Fibroblast of skin of left biceps (primary cell): ENCODE measurements at regions not wholly inside any gene's neighbourhood (a gene's known extent, or its start where the extent isn't known, plus 50 kb on each side); places are given as distances from the start of the nearest gene placed in this dataset.
"Not testable (repeated sequence)": the region's sequence is repeated elsewhere in the genome, so short reads cannot be mapped to it uniquely, and the experiment has no call there.

ENCODE experiments used
- DNase-seq, 2 experiments: peaks; one replicate each; pipeline ENCODE4 v3.0.0-alpha.2; 2013; ENCODE audit warnings: low read depth in 2 of 2

DNA sequence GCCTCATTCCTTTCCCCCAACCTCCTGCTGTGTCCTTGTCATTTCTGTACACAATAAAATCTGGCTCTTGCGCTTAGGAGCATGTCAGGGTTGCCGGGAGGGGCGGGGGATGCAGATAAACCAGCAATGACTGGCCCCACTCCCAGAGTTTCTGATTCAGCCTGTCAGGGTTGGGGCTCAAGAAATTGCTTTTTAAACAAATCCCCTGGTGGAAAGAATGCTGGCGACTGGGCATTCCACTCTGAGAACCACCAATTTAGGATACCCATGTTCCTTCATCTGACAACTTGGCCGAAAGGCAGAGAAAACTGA is 376.4 kb downstream of the TCERG1L start:
- DNase-seq = no peak

DNA sequence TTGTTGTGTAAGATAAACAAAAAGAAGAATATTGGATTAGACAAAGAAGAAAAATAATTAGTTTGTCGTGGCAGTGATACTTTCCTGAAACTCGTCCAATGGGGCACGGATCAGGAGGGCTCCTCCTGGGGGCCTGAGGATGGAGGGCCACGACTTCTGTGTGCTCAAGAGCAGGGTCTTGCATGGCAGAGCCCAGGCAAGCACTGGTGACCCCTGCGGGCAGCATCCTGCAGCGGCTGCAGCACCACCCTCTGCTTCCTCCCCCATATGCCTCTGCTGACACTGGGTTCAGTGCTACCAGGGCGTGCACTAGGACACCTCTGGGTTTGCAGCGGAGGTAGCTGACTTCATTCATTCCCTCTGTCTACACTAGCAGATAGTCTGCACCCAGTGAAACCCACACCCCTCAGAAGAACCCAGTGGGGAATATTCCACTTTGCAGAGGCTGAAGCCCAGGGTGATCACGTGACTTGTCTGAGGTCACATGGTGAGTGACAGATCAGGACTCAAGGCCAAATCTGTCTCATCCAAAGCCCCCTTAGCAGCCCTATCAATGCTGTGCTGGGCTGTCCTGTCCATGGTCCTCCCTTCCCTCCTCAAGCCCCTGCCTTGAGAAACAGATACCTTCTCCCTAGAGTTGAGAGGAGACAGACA is 375.5 kb downstream of the TCERG1L start:
- DNase-seq = no peak

DNA sequence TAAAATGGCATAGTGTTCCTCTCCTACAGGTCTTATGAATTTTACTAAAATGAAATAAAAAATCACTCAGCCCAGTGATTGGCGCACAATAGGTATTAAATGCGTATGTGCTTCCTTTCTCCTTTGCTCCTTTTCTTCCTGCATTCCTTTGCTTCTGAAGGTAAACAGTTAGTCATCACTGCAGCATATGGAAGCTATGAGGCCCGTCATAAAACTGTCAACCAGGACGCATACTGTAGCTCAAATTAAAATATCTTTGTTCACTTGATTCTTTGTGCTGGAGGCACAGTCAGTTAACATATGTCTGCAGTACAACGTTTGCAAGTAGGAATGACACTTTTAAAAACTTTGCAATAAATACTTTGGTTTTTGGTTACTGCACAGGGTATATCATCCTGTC is 374.7 kb downstream of the TCERG1L start:
- DNase-seq = no peak

DNA sequence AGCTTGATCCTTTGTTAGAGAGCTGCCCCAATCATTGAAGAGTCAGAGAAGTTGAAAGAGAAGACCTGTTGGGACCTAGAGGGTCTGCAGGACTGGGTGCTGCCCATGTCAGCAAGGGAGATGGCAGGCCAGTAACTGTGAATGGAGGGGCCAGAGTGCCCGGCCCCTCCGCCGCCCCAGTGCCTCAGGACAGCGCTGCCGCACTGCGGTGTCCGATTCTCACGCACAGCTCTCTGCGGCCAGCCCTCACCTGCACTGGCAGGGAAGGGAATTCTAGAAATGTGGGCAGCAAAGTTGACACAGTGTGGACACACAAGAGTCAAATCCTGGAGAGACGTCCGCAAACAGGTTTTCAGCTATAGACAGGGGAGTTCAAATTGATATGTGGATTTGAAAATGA is 373.5 kb downstream of the TCERG1L start:
- DNase-seq = no peak

DNA sequence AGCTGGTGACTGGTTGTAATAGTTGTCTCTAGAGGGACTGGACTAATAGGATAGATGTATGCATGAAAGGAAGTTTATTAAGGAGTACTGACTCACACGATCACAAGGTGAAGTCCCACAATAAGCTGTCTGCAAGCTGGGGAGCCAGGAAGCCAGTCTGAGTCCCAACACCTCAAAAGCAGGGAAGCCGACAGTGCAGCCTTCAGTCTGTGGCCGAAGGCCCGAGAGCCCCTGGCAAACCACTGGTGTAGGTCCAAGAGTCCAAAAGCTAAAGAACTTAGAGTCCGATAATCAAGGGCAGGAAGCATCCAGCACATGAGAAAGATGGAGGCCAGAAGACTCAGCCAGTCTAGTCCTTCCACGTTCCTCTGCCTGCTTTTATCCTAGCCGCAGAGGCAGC is 372.6 kb downstream of the TCERG1L start:
- DNase-seq = not testable (repeated sequence)

DNA sequence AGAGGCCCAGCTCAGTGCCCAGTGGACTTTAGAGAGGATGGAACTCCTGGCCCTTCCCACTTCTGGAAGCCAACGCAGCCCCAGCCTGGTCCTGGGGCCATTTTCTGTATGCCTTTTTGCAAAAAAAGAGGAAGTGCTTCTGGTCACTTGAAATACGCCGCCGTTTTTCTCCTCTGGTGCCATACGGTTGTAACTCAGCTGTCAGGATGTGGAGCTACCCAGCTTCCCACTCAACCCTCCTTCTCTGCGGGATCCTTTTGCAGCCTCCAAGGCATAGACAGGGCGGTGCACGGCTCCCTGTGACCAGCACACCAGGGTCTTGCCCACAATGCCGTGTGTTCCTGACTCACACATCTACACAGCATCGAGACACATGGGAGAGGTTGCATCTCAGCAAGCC is 369.6 kb downstream of the TCERG1L start:
- DNase-seq = no peak

DNA sequence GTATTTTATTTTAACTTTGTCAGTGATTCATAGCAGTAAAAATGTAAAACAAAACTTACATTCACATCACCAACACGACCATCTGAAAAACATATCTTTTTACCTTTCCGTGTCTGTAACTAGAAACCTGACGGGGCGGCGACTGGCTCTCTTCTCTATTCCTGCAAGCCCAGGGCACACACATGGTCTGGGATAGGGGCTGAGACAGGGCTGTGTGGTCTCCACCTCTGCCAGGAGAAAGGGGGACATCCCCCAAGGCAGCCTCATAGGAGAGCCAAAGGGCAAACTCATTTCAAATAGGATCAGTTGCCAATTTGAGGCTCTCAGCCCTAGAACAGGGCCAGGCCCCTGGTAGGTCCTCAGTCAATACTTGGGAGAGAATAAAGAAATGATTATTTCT is 359.4 kb downstream of the TCERG1L start:
- DNase-seq = no peak

DNA sequence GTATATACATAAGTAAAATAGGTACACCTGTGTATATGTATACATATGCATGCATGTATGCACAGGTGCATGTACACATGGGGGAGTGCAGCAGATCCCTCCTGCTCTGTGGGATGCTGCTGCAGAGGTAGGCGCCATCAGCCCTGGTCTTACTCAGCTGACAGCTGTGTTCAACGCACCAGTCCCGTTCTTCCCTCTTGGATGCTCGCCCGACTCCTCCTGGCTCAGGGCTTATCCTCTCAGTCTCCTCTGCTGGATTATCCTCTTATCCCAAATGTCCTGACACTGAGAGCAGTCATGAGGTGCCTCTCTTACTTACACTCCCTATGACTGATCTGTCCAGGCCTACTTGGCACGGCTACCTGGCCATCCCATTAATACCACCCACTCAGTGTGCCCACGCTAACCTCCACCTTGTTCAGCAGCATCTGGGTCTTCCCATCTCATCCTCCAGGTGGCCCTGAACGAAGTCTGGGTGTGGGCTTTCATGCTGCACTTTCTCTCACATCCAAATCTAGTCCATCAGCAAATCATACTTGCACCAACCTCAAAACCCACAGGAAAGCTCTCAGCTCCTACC is 357.1 kb downstream of the TCERG1L start:
- DNase-seq = no peak

DNA sequence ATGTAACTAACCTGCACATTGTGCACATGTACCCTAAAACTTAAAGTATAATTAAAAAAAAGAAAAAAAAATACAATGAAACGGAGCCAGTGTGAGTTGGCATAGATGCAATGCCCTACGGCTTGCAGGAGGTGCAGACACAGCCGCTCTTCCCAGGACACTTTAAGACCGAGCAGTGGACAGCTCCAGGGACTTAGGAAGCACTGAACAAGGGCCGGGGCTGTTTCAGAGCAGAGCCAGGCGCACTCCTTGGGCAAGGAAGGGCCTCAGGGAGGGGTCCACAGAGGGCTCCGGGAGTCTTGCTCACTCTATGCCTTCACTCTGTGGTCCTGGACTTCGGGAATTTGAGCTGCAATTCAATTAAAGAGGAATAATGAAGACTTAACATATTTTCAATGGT is 355.3 kb downstream of the TCERG1L start:
- DNase-seq = no peak

DNA sequence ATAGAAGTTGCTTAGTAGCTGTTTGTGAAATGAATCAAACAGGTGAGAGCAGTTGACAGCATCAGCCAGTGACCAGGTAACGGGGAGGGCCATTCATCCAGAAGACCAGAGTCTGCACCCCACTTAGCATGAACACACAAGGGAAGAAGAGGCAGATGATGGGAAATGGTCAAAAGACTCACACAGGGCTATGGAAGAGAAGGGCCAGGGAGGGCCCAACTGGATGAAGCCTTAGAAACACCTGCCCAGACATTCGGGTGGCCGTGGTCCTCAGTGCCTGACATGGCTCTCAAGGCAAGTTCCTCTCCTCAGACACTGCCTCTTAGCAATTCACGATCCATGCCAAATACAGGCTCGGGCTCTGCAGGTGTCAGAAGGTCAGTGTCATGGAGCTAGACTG is 354.1 kb downstream of the TCERG1L start:
- no peak for DNase-seq

DNA sequence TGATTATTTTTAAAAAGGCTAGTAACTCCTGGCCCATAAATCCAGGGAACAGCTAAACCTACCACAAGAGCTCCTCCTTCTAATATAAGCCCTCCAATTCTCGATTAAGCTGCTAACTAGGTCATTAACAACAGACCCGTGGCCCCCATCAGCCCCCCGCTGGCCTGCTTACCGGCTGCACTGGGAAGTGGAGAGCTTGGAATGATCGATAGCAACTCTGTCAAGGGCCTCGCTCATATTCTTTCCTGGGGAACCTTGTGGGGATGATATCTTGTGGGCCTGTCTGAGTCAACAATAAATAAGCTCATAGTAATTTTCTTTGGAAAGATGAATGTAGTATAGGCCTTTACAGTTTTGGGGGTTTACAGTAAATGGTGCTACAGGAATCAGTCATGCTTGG is 353.5 kb downstream of the TCERG1L start:
- DNase-seq = no peak

DNA sequence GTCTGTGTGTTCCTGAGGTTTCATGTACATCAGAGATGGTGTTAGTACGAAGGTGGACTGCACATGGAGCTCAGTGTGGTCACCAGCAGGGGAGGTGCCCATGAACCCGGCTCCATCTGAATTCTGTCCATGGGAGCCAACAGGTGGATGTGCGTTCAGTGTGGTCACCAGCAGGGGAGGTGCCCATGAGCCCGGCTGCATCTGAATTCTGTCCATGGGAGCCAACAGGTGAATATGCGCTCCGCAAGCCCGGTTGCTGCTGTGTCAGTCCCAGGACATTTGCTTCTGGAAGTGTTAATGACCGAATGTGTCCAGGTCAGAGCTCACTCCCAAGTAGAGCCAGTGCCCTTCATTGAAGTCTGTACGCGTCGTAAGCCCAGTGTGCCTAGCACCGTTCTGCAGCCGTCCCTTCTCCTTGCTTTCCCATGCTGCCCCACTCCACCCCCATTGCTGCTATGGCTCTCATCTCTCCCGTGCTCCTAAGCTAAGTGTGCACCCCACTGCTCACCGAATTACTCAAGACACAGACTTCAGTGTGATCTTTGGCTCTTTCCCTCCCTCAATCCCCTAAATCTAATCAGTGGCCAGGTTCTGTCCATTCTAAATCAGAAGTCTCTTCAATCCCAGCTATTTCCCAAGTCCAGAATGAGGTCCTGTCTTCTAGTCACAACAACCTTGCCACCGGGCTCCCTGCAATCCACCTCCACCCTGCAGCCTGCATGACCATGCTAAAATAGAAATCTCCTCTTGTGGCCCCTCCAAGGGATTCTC is 352.4 kb downstream of the TCERG1L start:
- no peak for DNase-seq

DNA sequence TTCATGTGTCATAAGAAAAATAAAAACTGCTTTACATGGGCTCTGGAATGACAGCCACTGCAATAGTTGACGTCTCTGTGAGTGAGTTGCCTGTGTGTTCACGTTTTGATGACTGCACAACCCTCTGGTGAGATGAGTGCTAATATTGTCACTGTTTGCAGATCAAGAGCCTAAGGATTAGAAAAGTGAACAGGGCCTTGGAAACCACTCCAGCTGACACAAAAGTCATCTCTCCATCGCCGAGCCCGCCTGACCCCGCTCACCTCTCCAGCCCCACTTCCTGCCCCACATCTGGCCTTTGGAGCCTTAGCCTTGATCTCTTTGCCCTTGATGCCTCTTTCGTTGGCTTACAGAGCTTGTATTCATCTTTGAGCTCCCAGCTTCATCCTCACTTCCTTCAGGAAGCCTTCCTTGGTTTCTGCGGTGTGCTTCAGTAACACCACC is 351.7 kb downstream of the TCERG1L start:
- no peak for DNase-seq

DNA sequence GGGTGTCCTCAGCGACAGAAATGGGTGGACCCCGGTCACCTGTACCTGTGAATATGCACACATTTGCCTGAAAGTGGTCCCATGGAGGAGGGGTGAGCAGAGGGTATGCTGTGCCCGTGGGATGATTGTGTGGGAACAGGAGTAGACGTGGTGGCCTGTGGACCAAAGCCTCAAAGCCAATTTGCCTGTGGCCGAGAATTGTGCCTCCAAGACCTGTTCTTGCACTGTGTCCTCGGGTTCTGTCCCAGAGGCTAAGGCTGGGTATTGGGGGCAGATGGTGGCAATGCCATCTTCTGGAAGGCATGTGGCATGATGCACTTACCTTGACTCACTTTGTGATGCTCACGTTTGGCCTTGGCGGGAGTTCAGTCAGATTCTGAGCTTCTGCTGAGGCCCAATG is 351.0 kb downstream of the TCERG1L start:
- DNase-seq = no peak

DNA sequence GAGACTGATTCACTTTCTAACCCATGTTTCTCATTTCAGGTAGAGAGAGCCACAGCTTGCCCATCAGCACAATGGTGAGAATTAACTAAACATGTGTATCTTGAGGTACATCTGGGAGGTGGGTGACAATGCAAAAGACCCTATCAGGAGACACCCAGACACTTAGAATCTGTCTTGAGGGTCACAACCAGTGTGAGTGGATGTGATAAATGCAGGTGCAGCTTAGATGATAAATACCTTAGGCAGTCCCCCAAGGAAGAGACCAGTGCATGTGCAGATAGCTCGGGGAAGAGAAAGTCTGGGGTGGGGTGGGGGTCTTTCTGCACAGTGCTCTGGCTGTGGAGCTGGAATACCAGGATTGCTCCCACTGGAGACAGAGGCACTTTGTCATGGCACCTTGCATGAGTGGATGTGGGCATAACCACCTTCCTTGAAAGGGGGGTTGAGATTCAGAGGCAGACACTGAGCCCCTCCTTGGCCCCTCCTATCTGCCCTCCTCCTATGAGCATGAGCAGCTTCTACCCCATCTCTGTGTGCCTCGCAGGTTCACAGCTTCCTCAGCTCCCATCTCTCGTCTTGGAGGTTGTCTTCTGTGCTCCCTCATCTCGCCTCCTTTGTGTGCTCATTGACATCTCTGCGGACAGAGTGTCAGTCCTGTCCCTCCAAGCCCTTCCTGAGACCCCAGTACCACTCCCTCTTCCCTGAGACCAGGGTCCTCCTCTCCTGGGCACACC is 349.8 kb downstream of the TCERG1L start:
- no peak for DNase-seq

DNA sequence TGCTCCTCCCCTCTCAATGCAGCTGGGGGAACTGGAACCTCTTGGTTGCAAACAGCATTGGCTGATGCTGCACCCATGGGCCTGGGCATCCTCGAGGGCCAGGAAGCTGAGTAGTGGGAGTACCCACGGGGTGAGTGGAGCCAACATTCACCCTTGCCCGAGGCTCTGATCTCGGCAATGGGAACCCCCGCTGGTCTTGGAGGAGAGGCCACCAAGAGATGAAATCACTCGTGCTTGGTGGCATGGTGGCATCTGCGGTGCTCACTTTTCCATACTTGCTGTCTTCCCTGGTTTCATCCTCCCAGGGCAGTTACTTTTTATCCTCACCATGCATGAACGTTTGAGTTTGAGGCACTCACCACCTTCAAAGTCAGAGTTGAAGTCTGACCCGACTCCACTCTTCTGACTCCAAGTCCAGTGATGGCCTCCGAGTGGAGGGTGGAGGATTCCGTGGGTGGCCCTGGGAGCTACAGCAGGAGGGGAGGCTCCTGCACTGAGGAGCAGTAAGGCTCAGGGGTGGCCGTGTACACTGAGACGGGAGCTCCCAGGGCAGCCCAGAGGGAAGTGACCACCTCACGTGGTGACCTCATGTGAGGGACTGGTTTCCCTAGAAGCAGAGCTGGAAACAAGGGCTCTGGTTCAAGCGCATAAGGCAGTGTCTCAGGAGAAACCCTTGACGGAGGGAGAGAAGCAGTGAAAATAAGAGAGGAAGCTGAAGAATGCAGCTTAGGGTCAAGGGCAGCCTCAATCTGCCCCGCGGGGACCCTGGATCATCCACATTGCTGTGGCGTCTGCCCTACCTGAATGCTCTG is 349.1 kb downstream of the TCERG1L start:
- DNase-seq = no peak

DNA sequence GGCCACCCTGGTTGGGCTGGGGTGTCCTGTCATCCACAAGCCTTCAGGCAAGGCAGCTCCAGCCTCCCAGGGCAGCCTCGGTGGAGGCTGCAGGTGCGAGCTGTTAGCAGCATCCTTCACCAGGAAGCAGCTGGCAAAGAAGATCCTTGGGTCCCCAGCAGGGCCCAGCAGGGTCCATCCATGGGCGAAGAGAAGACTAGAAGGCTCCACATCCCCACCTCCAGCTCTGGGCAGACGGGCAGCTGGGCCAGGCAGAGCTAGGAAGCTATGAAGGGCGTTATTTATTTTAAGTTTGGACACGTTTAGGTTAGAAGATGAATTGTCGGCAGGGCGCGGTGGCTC is 348.5 kb downstream of the TCERG1L start:
- DNase-seq = no peak

DNA sequence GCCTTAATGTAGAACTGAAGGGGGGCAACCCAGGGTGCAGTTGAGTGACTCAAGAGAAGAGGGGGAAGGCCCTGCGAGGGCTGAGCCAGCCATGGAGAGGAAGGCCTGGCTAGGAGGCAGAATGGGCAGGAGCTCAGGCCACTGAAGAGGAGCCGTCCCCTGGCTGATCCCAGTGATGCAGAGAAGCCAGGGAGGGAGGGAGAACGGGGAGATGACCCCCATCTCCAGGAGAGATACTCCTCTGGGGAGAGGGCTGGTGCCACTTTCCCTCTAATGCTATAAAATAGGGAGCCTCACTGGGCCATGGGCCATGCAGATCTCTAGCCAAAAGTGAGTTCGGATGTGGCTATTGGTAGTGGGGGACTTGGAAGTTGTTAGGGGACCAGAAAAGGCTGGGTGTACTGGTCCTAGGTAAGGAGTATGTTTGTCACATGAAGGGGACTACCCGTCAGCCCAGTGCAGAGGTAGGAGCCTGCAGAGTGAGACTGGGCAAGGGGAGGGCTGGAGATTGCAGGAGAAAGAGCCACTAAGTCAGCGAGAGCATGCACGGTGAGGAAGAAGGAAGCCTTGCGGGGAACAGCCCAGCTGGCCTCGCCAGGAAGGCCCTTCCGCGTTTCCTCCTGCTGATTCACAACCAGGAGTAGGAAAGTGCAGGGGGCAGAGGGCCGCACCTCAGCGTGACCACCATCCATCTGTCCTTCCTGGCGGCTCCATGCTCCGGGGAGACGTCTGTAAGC is 347.6 kb downstream of the TCERG1L start:
- DNase-seq = no peak

DNA sequence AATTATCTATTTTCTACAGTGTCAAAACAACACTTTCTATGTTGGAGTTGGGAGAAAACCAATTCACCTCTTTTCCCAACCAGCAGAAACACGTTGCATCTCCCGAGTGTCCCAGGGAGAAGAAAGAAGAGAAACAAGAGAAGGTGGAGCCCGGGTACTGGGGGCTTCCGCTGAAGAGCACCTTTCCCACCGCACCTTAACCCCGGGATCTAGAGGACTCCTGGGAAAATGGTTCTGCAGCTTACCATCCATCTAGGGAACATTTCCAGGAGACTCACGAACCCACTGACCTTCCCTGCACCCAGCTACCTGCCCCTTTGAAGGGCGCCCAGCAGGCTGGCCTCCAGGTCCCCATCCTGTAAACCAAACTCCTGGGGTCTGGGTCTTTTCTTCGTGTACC is 346.8 kb downstream of the TCERG1L start:
- DNase-seq = no peak

DNA sequence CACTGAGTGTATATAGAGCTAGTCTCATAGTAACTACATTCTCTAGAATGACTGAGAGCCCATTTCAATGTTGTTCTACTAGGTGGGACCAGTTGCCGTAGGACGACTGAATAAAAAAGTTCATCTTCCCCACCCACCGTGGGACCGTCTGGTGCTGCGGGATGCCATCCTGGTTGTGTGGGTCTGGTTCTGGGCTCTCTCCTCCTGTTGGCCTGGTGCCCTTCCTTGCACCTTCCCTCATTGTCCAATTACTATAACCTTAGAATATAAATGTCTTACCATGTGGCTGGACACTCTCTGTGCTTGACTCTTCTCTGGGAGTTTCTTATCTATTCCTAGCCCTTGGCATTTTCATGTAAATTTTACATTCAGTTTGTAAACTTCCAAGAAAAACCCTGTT is 344.4 kb downstream of the TCERG1L start:
- DNase-seq = no peak

DNA sequence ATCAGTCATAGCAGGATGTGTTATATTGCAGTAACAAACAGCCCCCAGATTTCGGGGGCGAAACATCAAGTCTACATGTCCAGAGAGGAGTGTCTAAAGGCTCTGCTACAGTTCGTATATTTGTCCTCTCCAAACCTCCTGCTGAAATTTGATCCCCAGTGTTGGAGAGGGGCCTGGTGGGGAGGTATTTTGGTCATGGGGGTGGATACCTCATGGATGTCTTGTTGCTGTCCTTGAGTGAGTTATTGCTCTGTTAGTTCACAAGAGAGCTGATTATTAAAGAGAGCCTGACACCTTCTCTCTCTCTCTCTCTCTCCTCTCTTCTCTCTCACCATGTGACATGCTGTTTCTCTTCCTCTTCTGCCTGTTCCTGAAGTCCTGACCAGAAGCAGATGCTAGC is 343.7 kb downstream of the TCERG1L start:
- no peak for DNase-seq
